Prostate gland (tissue), 2 donors: ENCODE measurements at regions not wholly inside any gene's neighbourhood (a gene's known extent, or its start where the extent isn't known, plus 50 kb on each side); places are given as distances from the start of the nearest gene placed in this dataset.

Source experiments
- DNase-seq: peaks from one replicate; pipeline ENCODE4 v3.0.0-alpha.2; 2019; ENCODE audit warnings: low spot score
- H3K27ac ChIP-seq, 2 donors: fragments of 200-600 bp; sonication (generic); 2 replicates each; pipeline ENCODE4 v1.5.1; 2017 to 2019
- H3K27me3 ChIP-seq: fragments of 200-600 bp; sonication (generic); replicated peaks from 2 replicates; pipeline ENCODE4 v1.5.1; 2019; ENCODE audit not compliant: insufficient read depth
- H3K36me3 ChIP-seq, 2 donors: fragments of 200-600 bp; sonication (generic); 1 replicate in 1 of 2; 2 replicates in 1 of 2; pipeline versions ENCODE4 v1.5.1 to v1.8.1; 2017 to 2019
- H3K4me1 ChIP-seq: fragments of 200-600 bp; sonication (generic); replicated peaks from 2 replicates; pipeline ENCODE4 v1.5.1; 2019
- H3K4me3 ChIP-seq, 2 donors: fragments of 200-600 bp; sonication (generic); 2 replicates each; pipeline ENCODE4 v1.5.1; 2017 to 2019
- H3K9me3 ChIP-seq: fragments of 200-600 bp; sonication (generic); 2 replicates; pipeline ENCODE4 v1.5.1; 2017
- POLR2A ChIP-seq: fragments of 450-650 bp; IDR thresholded peaks from one replicate; pipeline ENCODE4 v1.6.1; 2016; ENCODE audit warnings: antibody characterized with exemption, mild to moderate bottlenecking
- POLR2AphosphoS5 ChIP-seq: sonication (generic); formaldehyde crosslinking; IDR thresholded peaks from one replicate; pipeline ENCODE4 v1.6.1; 2017; ENCODE audit warnings: antibody characterized with exemption
- WGBS: methylation state at CpG from one replicate; pipeline ENCODE4 v1.1.5; 2018; 5-methylcytosine and 5-hydroxymethylcytosine counted together
- intact Hi-C: fragments of 100-400 bp; cut with DNase I; formaldehyde crosslinking; loops from one replicate; pipeline ENCODE4 v1.14.2; 2022
- TF ChIP-seq, protein P1 (sequence below), 4 experiments: fragments of 200-600 bp in 2 of 4; fragments of 450-650 bp in 2 of 4; sonication (generic) in 2 of 4; IDR thresholded peaks; 1 replicate in 3 of 4; 2 replicates in 1 of 4; pipeline ENCODE4 v1.5.1; 2016 to 2019; ENCODE audit warnings: antibody characterized with exemption in 4 of 4, mild to moderate bottlenecking in 2 of 4, moderate library complexity in 2 of 4

DNA sequence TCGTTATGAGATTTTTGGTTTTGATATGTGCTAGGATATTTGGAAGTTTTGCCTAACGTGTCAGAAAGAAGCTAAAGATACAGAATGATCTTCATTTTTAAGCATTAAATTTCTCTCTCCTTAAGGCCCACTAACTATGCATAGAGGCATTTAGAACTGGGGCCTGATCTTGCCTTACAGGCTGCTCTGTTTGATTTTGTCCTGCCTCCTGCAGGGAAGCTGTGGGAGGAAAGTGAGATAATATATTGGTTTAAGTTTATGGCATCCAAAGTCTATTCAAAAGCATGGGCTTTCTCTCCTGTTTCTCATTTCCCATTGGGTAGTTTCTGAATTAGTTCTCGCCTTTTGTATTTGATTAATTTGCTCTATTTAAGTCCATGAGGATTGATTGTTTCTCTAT, 250.3 kb upstream of the FBXO33 start:
- intact Hi-C loops: no loop called here
- H3K4me3 ChIP-seq: no peak overlapping the region
- no peaks in the 10 kb centered on the region for H3K27me3 ChIP-seq
- H3K27ac ChIP-seq: no peak overlapping the region
- H3K4me1 ChIP-seq: no peaks in the 10 kb centered on the region
- no peak for DNase-seq
- H3K9me3 ChIP-seq: no peaks in the 10 kb centered on the region
- H3K36me3 ChIP-seq: no peaks in the 10 kb centered on the region
- no peak for TF ChIP-seq POLR2AphosphoS5
- TF ChIP-seq, protein P1, sequence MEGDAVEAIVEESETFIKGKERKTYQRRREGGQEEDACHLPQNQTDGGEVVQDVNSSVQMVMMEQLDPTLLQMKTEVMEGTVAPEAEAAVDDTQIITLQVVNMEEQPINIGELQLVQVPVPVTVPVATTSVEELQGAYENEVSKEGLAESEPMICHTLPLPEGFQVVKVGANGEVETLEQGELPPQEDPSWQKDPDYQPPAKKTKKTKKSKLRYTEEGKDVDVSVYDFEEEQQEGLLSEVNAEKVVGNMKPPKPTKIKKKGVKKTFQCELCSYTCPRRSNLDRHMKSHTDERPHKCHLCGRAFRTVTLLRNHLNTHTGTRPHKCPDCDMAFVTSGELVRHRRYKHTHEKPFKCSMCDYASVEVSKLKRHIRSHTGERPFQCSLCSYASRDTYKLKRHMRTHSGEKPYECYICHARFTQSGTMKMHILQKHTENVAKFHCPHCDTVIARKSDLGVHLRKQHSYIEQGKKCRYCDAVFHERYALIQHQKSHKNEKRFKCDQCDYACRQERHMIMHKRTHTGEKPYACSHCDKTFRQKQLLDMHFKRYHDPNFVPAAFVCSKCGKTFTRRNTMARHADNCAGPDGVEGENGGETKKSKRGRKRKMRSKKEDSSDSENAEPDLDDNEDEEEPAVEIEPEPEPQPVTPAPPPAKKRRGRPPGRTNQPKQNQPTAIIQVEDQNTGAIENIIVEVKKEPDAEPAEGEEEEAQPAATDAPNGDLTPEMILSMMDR (IDR thresholded peaks at IDR 0.05): no peak
- TF ChIP-seq POLR2A: no peak
- WGBS: 78% methylated on average over 3 of the region's 3 CpGs

- Histone ChIP-seq H3K36me3 (no peaks in the 10 kb centered on the region), H3K4me1 (no peaks in the 10 kb centered on the region), H3K9me3 (no peaks in the 10 kb centered on the region), H3K27me3 (no peaks in the 10 kb centered on the region), H3K27ac (no peak overlapping the region), H3K4me3 (no peak overlapping the region)
- DNase-seq: no peak
- TF ChIP-seq, protein P1 (IDR thresholded peaks at IDR 0.05): no peak
- TF ChIP-seq POLR2A (no peak), POLR2AphosphoS5 (no peak)
- intact Hi-C loops: no loop called here
- 68% methylated on average over 4 of the region's 4 CpGs for WGBS
Observed at GRCh38 chr14:39681782-39682399, 249.7 kb upstream of the FBXO33 start.

- no peaks in the 10 kb centered on the region for H3K36me3 ChIP-seq
- H3K9me3 ChIP-seq: no peaks in the 10 kb centered on the region
- no peaks in the 10 kb centered on the region for H3K4me1 ChIP-seq
- H3K4me3 ChIP-seq: no peak overlapping the region
- intact Hi-C loops: no loop called here
- no peak for DNase-seq
- no peak overlapping the region for H3K27ac ChIP-seq
- TF ChIP-seq POLR2AphosphoS5 (no peak), POLR2A (no peak)
- TF ChIP-seq, protein P1 (IDR thresholded peaks at IDR 0.05): no peak
- H3K27me3 ChIP-seq: no peaks in the 10 kb centered on the region
Observed at GRCh38 chr14:39680777-39681176, 248.5 kb upstream of the FBXO33 start.

DNA sequence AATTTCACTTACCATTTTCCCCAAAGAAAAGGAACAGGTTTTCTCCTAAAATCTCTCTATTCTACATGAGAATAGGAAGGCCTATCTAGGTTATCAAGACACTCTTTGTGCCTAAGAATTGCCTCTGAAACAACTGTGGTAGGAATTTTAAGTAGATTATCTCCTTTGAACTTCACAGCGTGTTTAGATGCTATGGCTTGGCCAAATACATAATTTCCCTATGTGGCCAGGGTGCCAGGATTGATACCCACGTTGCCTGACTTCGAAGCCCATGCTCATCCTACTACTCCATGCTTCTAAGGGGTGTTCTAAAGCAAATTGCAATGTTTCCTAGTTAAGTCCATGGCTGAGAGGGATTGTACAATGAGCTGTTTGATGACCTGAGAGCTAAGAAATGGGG, 241.5 kb upstream of the FBXO33 start:
- H3K27me3 ChIP-seq: no peaks in the 10 kb centered on the region
- intact Hi-C loops: no loop called here
- no peak overlapping the region for H3K27ac ChIP-seq
- WGBS: 70% methylated on average over 3 of the region's 3 CpGs
- H3K4me1 ChIP-seq: no peaks in the 10 kb centered on the region
- no peak overlapping the region for H3K4me3 ChIP-seq
- DNase-seq: no peak
- no peaks in the 10 kb centered on the region for H3K36me3 ChIP-seq
- TF ChIP-seq, protein P1 (IDR thresholded peaks at IDR 0.05): no peak
- TF ChIP-seq POLR2AphosphoS5 (no peak), POLR2A (no peak)
- H3K9me3 ChIP-seq: no peaks in the 10 kb centered on the region

GRCh38 chr14:39673270-39673711, 241.1 kb upstream of the FBXO33 start:
- 83% methylated on average over 2 of the region's 2 CpGs for WGBS
- TF ChIP-seq, protein P1 (IDR thresholded peaks at IDR 0.05): no peak
- TF ChIP-seq POLR2A (no peak), POLR2AphosphoS5 (no peak)
- no peak overlapping the region for H3K27ac ChIP-seq
- H3K4me3 ChIP-seq: no peak overlapping the region
- no peaks in the 10 kb centered on the region for H3K9me3 ChIP-seq
- H3K36me3 ChIP-seq: no peaks in the 10 kb centered on the region
- H3K4me1 ChIP-seq: no peaks in the 10 kb centered on the region
- H3K27me3 ChIP-seq: no peaks in the 10 kb centered on the region
- no peak for DNase-seq
- intact Hi-C loops: no loop called here
